HG03025 (cell line): ENCODE measurements at regions not wholly inside any gene's neighbourhood (a gene's known extent, or its start where the extent isn't known, plus 50 kb on each side); places are given as distances from the start of the nearest gene placed in this dataset.

Source experiments
- ATAC-seq: cut with Tn5 transposase; IDR thresholded peaks from one replicate; pipeline ENCODE4 v1.9.1; 2021; ENCODE audit warnings: mild to moderate bottlenecking, moderate library complexity; ENCODE audit not compliant: unreplicated experiment, low FRiP score

DNA sequence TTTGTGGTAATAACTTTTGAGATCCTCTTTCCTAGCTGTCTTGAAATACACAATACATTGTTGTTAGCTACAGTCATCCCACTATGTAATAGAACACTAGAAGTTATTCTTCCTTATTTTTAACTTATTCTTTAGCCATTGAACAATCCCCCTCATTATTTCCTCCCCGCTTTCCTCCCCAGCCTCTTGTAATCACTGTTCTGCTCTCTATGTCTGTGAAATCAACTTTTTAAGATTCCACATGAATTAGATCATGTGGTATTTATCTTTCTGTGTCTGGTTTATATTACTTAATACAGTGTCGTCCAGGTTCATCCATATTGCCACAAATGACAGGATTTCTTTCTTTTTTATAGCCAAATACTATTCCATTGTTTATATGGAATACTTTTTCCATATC lies 72.9 kb downstream of the SLC10A2 start:
- no peak for ATAC-seq

DNA sequence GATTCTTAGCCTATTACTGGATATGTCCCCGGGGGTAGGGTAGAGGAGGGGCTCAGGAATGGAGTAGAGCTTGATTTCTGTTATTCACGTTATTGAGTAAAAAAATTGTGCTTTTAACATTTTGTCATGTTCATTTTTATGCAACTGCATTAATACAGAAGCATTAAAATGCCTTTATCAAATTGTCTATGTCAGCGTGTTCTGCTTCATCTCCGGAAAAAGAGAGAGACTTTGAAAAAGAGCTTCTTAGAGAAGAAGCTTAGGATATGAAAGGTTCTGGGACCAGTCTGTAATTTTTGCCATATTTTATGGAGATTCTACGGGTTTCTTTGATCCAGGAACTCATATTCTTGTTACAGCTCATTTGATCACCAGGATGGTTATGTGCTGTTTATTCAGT lies 82.0 kb downstream of the SLC10A2 start:
- ATAC-seq: no peak

DNA sequence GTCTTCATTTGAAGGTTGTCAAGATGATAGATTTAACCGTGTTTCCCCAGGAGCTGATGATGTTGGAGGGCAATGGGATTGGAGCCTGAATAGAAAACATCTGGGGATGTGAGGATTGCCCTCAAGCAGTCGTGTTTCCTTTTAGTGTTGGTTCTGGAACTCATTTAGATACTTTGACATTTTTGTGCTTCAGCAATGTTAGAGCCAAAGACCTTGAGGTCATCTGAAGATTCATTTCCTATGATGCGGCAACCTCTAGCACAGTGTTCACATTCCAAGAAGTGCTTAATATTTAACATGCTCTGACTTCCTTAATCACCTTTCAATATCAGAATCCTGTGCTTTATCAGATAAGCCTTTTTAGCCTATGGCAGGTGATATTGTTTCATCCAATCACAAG lies 82.7 kb downstream of the SLC10A2 start:
- no peak for ATAC-seq

DNA sequence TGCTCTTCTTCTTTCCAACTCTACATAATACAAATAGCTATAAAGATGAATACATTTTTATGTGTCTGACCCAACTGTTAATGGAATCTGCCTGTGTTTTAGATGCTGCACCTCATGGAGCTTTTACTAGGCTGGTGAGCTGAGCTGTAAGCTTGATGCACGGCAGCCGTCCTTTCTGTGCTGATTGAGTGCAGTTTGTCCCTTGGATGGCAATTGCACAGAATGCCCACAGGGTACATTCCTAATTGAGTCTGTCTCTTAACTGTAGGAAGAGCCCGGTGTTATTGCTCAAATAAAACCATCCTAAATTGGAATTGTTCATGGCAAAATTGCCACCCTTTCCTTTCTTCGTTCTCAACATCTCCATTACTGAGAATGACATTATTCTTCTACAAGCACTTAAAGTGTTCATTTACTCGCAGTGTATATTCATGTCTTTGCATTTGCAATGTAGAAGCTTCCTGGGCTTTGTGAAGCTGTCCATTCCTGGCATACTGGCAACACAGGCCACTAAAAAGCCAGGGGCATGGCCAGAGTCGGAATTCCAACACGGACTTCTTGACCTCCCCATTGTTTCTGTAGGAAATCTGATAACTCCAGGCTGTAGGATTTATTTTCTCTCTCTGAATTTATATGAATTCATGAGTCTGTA lies 85.8 kb downstream of the SLC10A2 start:
- ATAC-seq: no peak

DNA sequence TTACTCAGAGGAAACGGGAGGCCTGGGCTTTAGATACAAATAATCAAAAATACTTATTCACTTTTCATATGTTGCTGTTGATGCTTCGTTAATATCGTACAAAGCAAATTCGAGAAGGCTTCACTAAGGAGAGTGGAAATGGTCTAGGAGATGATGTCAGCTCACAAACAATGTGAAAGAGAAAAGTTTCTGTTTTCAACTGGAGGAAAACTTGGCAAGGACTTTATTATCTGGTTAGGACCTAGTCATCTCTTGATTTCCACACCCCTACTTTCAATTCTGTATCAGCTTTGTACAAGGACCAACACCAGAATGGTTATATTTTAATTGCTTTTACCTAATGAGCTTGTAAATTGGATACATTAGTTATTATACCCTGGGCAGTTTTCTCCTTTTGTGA lies 88.0 kb downstream of the SLC10A2 start:
- no peak for ATAC-seq

DNA sequence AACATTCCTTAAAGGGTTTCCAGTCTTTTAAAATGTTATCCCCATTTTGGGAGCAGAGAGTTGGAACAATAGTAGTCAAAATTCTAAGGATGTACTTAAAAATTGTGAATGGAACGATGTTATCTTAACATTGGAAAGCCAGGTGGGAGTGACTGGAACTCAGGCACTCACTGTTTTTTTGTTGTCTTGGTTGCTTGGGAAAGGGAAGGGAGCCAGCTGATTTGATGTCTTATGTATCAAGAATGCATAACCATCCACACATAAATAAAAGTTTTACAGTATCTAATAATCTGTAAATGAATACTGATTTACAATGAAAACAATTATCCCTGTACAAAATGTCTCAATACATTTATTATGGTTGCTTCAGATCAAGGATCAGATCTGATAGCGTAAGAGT lies 88.7 kb downstream of the SLC10A2 start:
- ATAC-seq: no peak

DNA sequence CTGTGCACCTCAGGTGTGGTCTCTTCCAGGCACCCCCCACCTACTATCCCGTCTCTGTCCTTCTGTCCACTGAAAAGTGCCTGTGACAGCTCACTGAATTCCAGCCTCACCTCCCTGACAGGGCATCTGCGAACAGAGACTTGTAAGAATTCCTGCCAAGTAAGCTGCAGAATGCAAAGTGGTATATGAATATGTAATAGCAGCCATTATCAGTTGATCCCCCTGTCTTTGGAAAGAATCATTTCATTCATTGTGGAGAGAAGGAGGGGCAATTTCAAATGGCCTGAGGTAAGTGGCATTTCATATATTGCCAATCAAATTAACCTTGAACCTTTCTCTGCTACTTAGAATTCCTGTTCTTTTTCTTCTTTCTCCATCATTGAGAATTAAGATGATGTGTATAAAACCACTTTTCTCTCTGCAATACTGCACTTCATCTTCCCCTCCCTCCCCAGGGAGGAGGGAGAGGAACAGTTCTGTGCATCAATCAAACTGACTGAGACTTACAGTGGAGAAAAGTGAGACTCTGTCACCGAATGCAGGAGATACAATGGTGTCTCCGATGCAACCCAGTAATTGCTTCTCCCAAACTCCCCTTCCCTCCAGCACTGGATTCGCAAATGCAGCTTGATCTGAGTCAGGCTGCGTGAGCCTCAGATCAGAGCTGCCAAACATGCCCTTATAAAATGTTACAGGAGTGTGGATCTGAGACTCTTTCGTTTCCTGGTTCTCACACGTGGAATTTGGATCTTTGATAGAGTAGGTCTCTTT lies 91.7 kb downstream of the SLC10A2 start:
- no peak for ATAC-seq

DNA sequence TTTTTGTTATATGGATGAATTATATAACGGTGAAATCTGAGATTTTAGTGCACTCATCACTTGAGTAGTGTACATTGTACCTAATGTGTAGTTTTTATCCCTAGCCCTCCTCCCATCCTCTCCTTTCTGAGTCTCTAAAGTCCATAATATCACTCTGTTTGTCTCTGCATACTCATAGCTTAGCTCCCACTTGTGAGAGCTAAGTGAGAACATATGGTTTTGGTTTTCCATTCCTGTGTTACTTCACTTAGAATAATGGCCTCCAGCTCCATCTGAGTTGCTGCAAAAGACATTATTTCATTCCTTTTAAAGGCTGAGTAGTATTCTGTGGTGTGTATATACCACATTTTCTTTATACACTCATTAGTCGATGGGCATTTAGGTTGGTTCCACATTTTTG lies 94.0 kb downstream of the SLC10A2 start:
- ATAC-seq: no peak

DNA sequence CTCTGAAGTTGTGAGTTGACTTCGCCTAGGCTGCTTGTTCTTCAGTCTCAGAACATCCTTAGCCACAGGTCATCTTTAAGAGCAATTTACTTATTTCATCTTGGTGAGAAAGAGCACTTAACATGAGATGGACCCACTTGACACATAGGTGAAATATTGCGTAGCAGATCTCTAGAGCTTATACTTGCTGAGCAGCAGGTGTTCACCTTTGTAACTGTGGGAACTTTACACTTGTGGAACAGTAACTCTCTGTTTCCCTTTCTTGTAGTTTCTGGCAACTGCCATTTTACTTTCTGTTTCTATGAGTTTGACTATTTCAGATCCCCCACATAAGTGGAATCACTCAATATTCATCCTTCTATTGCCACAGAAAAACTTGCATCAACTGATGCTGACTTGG lies 95.7 kb downstream of the SLC10A2 start:
- ATAC-seq: peak; percentile 96

DNA sequence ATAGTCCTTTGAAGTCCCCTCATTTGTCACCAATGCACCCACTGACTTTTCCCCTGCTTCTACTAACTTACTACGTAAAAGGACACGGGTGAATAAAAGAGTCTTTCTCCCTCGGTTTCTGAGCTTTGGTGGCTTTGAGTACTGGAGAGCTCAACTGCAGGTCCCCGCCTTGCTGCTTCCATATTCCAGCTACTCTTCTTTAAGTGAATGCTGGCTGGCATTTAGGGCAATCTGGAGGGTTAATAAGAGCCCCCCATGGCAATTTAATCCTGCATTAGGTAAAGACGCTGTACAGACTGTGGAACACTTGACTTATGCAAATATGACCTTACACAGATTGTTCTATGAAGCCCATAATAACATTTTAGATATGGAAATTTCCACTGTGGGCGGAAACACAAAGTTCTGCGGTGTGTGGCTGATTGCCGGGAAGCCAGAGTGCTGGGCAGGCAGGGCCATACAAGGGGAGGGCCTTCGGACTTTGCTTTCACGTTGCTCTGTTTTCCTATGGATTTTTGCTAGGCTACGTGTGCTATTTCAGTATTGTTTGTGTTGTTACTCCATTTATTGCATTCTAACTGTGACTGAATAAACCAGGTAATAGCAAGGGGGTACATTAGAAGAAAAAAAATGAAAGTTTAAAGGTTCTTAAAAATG lies 97.5 kb downstream of the SLC10A2 start:
- ATAC-seq: no peak

DNA sequence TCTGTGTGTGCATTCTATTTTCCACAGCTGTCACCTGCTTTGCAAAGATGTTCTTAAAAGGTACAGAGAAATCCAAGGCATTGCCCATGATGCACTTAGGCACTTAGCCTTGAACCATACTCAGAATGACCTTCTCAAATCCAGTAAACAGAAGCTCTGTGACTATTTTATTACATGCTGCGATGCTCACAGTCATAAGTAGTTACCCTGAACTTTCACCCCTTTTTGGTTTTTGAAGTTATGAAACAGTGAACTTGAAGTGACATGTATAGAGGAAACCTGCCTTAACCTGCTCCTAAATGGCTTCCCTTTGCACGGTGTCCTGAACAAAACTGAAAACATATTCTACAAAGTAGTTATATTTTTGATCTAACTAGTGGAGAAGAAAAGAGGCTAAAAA lies 100.4 kb downstream of the SLC10A2 start:
- no peak for ATAC-seq

DNA sequence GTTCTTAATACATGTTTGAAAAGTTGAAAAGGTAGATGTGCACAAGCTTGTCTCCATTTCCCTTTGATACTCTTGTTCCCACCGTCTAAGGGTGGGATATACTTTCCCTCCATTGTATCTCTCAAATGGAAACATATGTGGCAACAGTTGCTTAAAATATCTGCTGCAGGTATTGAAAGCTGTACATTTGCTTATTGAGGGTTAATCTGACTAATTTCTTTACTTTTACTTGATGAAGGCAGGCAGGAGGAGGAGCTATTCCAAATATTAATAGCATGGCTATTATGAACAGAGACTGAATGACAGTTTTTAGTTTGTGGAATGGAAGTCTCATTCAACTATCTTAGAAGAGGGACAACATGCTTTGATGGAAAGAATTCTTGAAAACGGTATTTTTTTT lies 103.8 kb downstream of the SLC10A2 start:
- no peak for ATAC-seq

DNA sequence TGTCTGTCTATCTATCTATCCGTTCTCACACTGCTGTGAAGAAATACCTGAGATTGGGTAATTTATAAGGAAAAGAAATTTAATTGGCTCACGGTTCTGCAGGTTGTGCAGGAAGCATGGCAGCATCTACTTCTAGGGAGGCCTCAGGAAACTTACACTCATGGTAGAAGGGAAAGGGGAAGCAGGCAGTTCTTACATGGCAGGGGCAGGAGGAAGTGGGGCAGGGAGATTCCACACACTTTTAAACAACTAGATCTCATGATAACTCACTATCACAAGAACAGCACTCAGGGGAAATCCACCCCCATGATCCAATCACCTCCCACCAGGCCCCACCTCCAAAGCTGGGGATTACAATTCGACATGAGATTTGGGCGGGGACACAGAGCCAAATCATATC lies 105.3 kb downstream of the SLC10A2 start:
- ATAC-seq: no peak

DNA sequence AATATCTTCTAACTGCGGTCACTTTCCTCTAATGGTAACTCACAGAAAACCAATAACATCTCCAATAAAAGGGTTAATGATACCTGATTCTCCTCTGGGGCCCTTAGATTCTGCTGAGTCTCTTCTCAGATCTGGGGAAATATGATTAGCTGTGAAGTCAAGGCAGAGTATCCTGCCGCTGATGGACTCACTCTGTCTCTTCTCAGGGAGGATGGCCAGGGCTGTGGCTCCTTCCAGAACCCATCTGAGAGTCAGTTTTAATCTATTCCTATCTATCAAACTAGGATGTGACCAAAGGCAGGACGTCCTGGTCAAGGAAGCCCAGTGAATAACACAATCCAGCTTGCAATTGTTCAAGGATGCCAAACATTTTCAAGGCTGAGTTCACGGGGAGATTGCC lies 109.8 kb downstream of the SLC10A2 start:
- ATAC-seq: no peak

DNA sequence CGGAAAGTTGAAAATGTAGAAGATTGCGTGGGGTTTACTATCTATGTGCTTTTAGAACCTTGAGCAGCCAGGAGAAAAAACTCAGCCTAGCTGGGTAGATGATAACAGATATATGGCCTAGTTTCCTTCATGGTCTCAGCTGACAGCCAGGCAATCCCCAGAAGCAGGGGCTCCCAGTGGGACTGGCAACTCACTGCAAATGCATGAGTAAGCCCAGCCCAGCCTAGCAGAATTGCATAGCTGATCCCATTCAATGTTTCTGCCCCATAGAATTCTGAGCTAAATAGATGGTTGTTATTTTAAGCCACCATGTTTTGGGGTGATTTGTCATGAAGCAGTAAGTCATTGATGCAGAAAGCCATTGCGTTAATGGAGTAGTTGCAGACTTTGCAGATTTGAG lies 108.5 kb downstream of the ERCC5 start:
- no peak for ATAC-seq

DNA sequence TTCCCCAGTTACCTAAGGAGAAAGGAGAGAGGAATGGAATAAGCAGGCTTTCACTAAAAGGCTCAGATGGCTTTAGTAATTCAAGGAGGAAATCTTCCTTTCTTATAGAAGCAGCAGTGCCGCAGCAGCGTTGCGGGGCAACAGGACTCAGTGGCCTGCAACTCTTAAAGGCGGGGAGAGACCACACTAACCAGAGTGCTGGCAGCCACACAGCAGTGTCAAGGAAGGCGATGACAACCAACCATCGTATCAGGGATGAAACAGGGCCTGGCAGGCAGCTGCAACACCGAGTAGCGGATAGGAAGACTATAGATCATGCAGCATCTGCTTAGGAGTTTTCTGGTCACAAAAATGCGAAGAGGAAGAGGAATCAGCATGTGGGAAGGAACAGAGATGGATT lies 106.0 kb downstream of the ERCC5 start:
- no peak for ATAC-seq

DNA sequence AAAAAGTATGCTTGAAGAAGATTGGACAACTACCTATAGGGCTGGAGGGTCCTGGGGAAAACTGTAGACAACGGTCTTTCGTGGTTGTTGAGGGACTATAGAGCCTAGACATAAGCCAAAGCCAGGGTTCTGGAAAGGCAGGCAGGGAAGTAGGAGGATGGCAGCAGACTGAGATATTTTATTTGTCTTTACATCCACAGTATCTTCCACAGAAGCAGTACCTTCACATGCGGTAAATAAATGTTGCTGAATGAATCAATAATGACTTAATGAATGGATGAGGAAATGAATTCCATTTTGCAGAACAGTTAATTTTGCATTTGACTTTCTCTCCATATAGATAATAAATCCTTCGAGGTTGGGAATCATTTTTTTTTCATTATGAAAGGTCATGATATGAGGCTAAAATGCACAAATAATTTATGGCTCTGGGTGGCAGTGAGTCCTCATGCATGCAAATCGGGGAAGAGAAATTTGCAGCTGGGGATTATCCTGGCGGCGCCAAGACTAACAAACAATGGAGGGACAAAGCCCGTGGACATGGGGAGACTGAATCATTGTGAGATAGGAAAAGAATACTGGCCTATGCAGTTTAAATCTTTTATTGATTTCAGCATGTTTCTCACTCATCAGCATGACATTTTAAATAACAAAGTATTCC lies 102.0 kb downstream of the ERCC5 start:
- ATAC-seq: no peak

DNA sequence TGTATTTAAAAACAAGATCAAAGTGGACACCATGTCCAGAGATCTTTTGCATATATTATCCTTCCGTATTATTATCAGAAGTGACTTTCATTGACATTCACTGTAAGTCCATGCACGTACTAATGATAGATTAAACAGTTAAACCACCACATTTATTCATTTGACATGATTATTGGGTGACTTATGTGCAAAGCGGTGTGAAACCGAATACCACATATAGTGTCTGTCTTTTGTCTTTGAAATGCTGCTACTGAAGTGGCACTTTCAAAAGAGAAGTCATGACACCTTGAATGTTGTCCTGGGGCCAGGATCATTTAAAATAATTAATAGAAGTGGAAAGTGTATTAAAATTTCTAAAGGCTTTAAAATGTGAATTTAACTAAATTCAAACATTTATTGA lies 100.1 kb downstream of the ERCC5 start:
- no peak for ATAC-seq

DNA sequence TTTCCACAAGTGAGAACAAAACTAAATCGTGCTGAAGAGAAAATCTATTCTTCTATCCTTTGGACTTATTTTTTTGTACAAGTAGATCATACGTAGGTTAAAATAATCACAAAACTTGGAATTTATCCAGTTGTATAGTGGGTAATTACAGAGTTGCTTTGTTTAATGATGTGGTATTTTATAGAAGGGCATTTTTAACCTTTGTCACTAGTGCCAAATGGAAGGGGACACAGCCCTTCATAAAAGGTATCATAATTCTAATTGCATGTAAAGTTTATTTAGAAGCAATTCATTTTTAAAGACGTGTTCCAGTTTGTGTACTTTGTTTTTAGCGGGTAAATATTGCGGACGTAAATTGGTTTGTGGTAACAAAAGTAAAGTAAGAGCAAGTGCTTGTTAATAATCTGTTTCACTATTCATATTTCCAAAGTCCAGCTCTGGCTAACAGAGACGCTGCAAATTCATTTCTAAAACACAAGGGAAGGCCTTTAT lies 99.5 kb downstream of the ERCC5 start:
- ATAC-seq: no peak

DNA sequence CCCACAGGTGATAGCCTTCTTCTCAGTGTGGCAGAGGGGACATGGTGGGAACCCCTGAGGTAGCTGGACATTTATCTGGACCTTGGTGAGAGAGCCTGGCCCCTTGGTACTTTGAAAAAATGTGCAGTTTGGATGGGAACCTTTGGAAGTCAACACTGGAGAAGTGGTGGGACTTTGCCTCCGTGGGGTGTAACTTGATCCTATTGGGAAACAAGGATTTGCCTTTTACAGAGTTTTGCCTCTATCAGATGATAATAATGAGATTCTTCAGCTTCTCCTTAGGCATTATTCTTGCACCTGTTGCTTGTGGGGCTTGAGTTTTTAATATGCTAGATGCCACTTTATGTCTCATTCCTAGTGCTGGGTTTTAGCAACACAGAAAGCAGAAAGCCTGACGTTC lies 99.0 kb downstream of the ERCC5 start:
- ATAC-seq: no peak

DNA sequence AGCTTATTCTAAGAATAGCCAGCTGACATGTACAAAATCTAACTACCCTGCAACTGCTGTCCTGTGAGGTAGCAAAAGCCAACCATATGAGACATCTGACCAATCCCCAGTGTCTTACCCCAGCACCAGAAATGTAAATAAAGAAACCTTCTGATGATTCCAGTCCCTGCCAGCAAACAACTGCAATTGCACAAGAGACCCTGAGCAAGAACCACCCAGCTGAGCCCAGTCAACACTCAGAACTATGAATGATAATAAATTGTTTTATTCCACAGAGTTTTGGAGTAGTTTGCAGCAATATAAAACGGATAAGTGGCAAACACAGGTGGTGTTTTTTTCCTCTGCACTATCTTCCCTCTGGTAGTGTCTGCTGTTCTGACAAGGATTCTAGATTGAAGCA lies 94.9 kb downstream of the ERCC5 start:
- ATAC-seq: no peak
